Hematopoietic multipotent progenitor cell treated with erythropoietin and hydrocortisone succinate and interleukin-3 and kit ligand, for 8 days (in vitro differentiated cells): ENCODE measurements at regions not wholly inside any gene's neighbourhood (a gene's known extent, or its start where the extent isn't known, plus 50 kb on each side); places are given as distances from the start of the nearest gene placed in this dataset.
A peak's percentile ranks its signal among the peaks of the same experiment; 100 is the strongest.
"Not testable (repeated sequence)": the region's sequence is repeated elsewhere in the genome, so short reads cannot be mapped to it uniquely, and the experiment has no call there.

Experiments
- DNase-seq: peaks from one replicate; pipeline ENCODE4 v3.0.0-alpha.2; 2015

DNA sequence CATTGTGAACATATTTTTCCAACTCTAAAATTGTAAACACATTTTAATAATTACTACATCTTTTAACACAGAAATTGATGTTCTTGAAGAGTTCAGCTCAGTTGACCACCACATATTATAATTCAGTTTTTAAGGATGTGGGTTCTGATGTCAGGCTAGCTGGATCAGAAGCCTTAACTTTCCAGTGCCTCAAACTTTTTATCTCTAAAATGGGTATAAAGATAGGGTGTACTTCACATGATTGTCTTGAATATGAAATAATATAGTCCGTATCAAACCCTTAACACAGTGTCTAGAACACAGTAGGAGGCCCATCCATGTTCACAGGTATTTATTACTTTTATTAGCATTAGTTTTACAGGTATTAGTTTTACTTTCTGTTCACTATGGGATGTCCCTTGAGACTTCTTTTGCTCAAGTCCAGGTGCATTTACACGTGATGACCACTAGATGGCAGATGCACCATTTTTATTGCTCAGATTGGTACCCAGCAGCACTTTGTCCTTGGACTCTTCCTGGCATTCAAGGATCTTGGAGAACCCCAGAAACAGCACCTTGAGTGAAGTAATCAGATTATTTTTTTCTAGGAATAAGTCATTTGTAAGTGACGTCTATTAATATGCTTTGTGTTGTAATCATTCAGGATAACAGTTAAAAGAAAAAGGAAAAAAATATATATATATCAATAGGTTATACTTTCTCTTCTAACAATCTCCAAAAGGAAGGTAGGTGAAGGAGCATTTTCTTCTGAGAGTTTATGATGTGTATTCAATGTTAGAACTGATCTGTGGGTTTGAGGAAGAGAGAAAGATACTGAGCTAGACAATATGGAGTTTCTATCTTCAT is 580.2 kb downstream of the ETNK1 start:
- DNase-seq: peak; percentile 46

- DNase-seq: no peak
Measured at GRCh38 chr12:23209793-23210192, 584.8 kb downstream of the ETNK1 start.

- no peak for DNase-seq
Measured at GRCh38 chr12:23210573-23210972, 585.6 kb downstream of the ETNK1 start.

GRCh38 chr12:23211384-23212320 is 586.7 kb downstream of the ETNK1 start:
- no peak for DNase-seq

DNA sequence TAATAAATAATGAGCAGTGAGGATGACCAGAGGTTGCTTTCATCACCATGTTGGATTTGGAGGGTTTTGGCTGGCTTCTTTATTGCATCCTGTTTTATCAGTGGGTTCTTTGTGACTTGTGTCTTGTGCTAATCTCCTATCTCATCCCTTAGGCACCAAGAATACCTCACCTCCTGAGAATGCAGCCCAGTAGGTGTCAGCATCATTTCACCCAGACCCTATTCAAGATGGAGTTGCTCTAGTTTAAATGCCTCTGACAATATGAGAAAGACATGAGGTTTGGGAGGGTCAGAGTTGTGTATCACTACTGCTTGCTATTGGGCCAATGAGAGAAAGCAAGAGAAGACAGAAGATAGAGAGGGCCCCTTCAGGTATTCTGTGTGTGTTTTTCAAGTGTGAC is 592.2 kb downstream of the ETNK1 start:
- no peak for DNase-seq

GRCh38 chr12:23217667-23218066 is 592.7 kb downstream of the ETNK1 start:
- no peak for DNase-seq

DNA sequence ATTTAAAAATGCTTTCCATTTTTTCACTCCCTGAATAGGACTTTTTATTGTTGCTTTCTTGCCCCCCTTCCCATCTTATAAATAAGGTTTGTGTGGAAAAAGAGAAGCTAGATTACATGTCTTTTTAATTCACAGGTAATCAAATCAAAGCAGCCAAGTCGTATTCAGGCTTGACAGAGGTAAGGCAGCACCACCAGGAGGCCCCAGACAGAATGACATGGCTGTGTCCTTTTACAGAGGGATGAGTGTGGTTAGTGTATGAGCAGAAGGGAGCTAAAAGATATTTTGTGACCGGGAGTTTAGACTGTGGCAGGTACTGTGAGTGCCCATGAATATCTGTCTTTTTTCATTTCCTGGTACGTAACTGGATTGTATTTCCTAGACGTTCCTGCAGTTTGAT is 596.1 kb downstream of the ETNK1 start:
- no peak for DNase-seq

DNA sequence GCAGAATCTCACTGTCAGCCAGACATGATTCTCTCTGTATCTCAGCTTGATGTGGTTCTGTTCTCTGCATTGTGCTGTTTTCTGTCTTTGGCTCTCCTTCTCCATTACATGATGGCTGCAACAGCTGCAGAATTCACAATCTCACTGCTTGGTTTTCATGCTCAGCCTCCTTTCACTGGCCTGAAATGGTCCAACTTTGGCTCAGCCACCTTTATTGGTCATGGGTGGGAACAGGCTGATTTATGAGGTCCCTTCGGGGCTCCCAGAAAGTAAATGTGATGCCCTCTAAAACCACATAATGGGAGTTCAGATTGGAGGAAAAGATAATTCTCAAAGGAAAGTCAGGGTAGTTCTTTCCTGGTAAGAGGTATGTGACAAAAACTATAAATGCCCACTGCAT is 597.0 kb downstream of the ETNK1 start:
- no peak for DNase-seq

GRCh38 chr12:23222801-23223200 is 597.8 kb downstream of the ETNK1 start:
- no peak for DNase-seq

- no peak for DNase-seq
Measured at GRCh38 chr12:23228101-23228500, 603.1 kb downstream of the ETNK1 start.

DNA sequence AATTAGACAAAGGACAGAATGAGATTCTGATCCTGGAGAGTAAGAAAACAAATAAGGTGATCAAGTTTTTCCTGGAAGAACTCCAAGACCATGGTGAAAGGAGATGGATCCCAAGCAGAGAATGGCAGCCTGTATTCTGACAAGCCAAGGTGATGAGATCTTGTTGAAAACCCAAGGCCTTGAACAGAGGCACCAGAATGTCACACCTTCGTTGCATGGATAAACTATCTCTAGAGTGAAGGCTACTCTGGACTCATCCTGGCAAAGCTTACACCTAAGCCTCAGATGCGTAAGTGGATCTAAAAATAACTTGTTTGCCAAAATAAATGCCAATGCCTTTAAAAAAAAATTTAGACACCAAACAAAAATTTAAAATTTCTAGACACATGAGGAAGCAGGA is 605.9 kb downstream of the ETNK1 start:
- no peak for DNase-seq

- DNase-seq: no peak
Measured at GRCh38 chr12:23236066-23236780, 611.3 kb downstream of the ETNK1 start.

- DNase-seq: no peak
Measured at GRCh38 chr12:23236811-23237210, 611.8 kb downstream of the ETNK1 start.

DNA sequence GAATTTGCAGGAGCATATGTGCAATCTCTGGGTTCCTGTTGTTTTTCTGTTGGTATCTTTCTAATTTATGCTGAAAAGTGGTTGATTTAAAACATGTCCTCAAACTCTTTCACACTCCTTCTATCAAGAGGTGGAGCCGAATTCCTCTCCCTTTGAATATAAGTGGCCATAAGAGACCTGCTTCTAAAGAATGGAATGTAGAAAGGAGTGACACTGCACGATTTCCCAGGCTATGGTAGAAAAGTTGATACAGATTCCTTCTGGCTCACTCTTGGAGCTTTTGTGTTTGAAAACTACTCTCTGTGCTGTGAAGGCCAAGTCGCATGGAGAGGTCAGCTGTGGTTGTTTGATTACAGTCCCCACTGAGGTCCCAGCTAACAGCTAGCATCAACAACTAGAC is 613.2 kb downstream of the ETNK1 start:
- no peak for DNase-seq

DNA sequence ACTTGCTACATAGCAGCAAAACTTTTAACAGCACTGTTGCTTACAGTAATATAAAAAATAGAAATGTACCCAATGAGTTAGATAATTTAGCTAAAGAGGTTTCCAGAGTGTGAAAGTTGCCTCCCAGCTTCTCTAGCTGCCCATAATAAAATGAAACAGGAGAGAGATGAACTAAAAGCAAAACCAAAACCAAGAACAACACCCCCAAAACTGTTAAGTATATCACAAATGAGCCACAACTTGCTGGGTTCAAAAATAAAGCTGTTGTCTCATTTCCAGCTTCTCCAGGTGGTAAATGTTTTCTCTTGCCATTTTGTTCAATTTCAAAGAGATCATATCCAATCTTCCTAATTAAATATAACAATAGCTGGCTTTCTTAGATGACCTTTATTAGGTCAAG is 614.0 kb downstream of the ETNK1 start:
- DNase-seq: no peak

DNA sequence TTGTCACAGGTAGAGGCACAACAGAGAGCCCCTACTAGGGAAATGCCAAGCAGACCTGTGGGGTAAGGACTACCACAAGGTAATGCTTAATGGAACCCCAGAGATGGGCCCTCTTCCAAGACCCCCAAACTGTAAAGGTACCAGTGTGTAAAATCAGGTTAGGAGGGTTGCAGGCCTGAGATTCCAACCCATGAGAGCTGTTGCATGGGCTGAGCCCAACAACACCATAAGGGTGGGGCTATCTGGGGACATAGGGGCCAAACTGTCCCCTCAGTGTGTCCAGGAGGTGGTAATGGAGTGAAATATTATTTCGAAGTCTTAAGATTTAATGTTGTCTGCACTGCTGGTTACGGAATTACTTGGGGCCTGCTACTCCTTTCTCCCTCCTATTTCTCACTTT is 620.2 kb downstream of the ETNK1 start:
- DNase-seq: no peak

GRCh38 chr12:23253191-23253590 is 628.2 kb downstream of the ETNK1 start:
- DNase-seq: no peak

- not testable (repeated sequence) for DNase-seq
Measured at GRCh38 chr12:23253910-23254309, 628.9 kb downstream of the ETNK1 start.

- DNase-seq: no peak
Measured at GRCh38 chr12:23259558-23259957, 634.6 kb downstream of the ETNK1 start.

DNA sequence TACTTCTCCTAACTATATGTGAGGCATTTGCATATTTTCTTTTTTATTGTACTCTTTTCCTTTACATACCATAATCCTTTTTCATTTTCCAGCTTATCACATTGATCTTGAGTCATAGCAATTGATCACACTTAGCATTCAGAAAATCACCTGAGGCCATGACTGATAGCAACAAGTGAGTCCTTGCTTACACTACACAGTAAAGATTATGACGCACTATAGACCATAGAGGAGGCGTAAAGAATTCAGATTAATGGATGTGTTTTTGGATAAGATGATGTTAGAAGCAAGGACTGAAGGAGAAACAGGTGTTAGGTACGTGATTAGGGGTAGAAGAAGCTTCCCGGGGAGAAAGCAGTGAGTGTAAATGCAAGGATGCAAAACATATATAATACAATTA is 637.7 kb downstream of the ETNK1 start:
- DNase-seq: no peak

GRCh38 chr12:23277831-23278230 is 652.9 kb downstream of the ETNK1 start:
- DNase-seq: no peak

GRCh38 chr12:23281295-23281694 is 656.3 kb downstream of the ETNK1 start:
- no peak for DNase-seq

- DNase-seq: no peak
Measured at GRCh38 chr12:23282701-23283100, 657.7 kb downstream of the ETNK1 start.
